Vagina (tissue), 2 donors: ENCODE measurements at regions not wholly inside any gene's neighbourhood (a gene's known extent, or its start where the extent isn't known, plus 50 kb on each side); places are given as distances from the start of the nearest gene placed in this dataset.

Experiments used
- POLR2A ChIP-seq, 2 donors: fragments of 450-650 bp; IDR thresholded peaks; one replicate each; pipeline ENCODE4 v1.6.1; 2017; ENCODE audit warnings: antibody characterized with exemption in 2 of 2, mild to moderate bottlenecking in 2 of 2, moderate library complexity in 2 of 2
- POLR2AphosphoS5 ChIP-seq, 2 donors: sonication (generic); formaldehyde crosslinking; IDR thresholded peaks; one replicate each; pipeline ENCODE4 v1.9.0; 2017; ENCODE audit warnings: antibody characterized with exemption in 2 of 2, mild to moderate bottlenecking in 2 of 2, low read depth in 1 of 2; ENCODE audit not compliant: insufficient read depth in 1 of 2
- TF ChIP-seq, protein P1 (sequence below), 3 experiments: fragments of 450-650 bp in 2 of 3; fragments of 200-600 bp in 1 of 3; sonication (generic) in 1 of 3; IDR thresholded peaks; one replicate each; pipeline ENCODE4 v1.5.1; 2017 to 2019; ENCODE audit warnings: antibody characterized with exemption in 3 of 3, mild to moderate bottlenecking in 2 of 3, moderate library complexity in 2 of 3

DNA sequence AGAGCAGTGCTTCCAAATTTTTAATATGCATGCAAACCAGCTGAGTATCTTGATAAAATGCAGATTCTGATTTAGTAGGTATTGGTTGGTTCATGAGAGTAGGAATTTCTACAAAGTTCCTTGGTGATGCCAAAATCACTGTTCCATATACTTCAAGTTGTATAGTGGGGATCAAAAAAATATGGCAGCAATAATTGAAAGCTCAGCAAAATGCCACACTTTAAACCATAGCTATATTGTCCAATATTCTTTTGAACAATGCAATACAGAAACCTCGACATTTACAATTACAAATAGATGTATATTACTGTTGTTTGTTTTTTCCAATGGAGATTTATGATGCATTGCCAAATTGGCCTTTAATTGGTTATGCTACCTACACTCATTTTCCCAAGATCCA is 55.7 kb upstream of the NCAM2 start:
- TF ChIP-seq, protein P1, sequence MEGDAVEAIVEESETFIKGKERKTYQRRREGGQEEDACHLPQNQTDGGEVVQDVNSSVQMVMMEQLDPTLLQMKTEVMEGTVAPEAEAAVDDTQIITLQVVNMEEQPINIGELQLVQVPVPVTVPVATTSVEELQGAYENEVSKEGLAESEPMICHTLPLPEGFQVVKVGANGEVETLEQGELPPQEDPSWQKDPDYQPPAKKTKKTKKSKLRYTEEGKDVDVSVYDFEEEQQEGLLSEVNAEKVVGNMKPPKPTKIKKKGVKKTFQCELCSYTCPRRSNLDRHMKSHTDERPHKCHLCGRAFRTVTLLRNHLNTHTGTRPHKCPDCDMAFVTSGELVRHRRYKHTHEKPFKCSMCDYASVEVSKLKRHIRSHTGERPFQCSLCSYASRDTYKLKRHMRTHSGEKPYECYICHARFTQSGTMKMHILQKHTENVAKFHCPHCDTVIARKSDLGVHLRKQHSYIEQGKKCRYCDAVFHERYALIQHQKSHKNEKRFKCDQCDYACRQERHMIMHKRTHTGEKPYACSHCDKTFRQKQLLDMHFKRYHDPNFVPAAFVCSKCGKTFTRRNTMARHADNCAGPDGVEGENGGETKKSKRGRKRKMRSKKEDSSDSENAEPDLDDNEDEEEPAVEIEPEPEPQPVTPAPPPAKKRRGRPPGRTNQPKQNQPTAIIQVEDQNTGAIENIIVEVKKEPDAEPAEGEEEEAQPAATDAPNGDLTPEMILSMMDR (IDR thresholded peaks at IDR 0.05): no peak
- no peak for TF ChIP-seq POLR2AphosphoS5 (IDR thresholded peaks at IDR 0.05; ENCODE audit: insufficient read depth in 1 of 2, low read depth in 1 of 2)
- no peak for TF ChIP-seq POLR2A (IDR thresholded peaks at IDR 0.05)
